Skeletal muscle cell (primary cell): ENCODE measurements at regions not wholly inside any gene's neighbourhood (a gene's known extent, or its start where the extent isn't known, plus 50 kb on each side); places are given as distances from the start of the nearest gene placed in this dataset.

Experiments used
- DNase-seq: peaks from one replicate; pipeline ENCODE4 v3.0.0-alpha.2; 2010; ENCODE audit warnings: low read depth
- H3K4me3 ChIP-seq: 2 replicates; pipeline ENCODE4 v1.5.1; 2011; ENCODE audit warnings: low read depth, mild to moderate bottlenecking, control low read depth, low read length, moderate library complexity

DNA sequence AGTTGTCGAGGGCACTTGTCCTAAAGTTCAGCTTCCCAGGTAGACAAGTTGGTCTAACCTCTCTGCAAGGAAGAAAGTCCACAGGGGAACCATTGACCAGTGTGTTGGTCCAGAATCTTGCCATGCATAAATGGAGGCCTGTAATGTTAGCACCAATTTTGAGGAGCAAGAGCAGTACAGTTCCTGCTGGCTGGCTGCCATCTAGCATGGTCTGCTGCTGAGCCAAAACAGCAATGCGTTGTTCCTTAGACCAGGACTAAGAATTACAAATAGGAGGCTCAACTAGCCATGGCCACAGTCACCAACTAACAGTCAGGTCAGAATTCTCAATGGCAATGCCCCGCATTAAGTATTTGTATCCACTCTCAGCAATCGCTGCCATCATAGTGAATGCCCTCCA, 72.8 kb upstream of the WIPF1 start:
- DNase-seq: no peak
- no peak overlapping the region for H3K4me3 ChIP-seq

DNA sequence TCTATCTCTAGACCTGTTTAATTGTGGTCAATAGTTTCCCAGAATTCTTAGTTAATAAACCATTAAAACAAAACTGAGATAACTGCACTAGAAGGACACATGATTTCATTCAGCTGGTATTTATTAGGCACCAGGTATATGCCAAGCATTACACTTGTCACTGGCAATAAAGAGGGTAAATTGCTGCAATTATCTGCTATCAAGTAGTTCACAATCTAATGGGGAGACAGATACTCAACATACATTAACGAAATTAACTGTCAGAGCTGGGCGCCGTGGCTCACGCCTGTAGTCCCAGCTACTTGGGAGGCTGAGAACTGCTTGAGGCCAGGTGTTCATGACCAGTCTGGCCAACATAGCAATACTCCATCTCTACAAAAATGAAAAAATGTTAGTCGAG, 71.7 kb upstream of the WIPF1 start:
- H3K4me3 ChIP-seq: no peak overlapping the region
- no peak for DNase-seq

- DNase-seq: no peak
- no peak overlapping the region for H3K4me3 ChIP-seq
Measured at GRCh38 chr2:174668075-174668474, 70.5 kb upstream of the WIPF1 start.

DNA sequence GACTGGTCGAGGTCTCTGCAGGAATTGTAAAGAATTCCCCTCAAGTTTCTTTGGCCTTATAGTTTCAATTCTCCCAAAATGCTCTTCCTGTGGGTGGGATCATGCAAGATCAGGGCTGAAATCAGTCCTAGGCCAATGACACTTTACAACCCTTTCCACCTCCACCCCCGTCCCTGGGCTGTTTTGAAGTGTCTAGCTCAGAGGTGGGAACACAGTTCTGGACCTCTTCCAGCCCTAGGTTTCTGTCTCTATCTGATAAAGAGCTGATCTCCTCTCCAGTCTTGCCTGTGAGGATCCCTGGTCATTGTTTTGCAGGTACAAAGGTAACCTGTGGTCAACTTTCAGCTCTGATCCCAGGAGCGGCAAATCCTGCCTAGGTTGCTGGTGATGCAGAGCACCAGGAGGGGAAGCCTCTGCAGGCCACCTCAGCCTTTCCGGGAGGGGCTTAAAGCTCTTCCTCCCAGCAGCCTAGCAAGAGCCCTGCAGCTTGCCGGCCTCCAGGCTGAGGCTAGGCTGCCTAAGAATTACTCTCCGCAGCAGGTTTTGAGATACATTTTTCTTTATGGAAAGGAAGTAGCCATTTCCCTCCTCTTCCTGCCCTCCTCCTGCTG, 69.8 kb upstream of the WIPF1 start:
- no peak for DNase-seq
- H3K4me3 ChIP-seq: no peak overlapping the region

- no peak overlapping the region for H3K4me3 ChIP-seq
- DNase-seq: no peak
Measured at GRCh38 chr2:174666845-174667244, 69.2 kb upstream of the WIPF1 start.

GRCh38 chr2:174666312-174666711, 68.7 kb upstream of the WIPF1 start:
- DNase-seq: no peak
- no peak overlapping the region for H3K4me3 ChIP-seq

GRCh38 chr2:174664084-174664759, 66.6 kb upstream of the WIPF1 start:
- no peak overlapping the region for H3K4me3 ChIP-seq

GRCh38 chr2:174663550-174663949, 65.9 kb upstream of the WIPF1 start:
- no peak overlapping the region for H3K4me3 ChIP-seq

More at GRCh38 chr2:174664084-174664759, 66.6 kb upstream of the WIPF1 start:
- no peak for DNase-seq

DNA sequence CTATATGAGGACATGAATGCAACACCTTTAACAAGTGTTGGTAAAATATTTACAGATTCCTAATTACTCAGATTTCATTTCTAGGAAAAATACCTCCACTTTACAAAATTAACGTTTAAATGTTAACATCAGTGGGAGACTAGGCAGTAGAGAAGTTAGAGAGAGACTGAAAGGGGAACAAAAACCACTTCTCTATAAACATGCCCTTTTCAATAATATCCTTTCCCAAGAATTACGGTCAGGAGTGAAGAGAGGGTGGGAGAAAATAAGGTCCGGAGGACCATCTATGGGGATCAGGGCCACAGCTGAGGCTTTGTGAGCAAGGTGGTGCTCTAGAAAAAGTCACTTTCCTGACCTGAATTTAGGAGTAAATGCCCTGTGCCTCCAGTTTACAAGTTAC, 65.3 kb upstream of the WIPF1 start:
- H3K4me3 ChIP-seq: no peak overlapping the region
- DNase-seq: no peak

More at GRCh38 chr2:174663550-174663949, 65.9 kb upstream of the WIPF1 start:
- peak; percentile 47 for DNase-seq

DNA sequence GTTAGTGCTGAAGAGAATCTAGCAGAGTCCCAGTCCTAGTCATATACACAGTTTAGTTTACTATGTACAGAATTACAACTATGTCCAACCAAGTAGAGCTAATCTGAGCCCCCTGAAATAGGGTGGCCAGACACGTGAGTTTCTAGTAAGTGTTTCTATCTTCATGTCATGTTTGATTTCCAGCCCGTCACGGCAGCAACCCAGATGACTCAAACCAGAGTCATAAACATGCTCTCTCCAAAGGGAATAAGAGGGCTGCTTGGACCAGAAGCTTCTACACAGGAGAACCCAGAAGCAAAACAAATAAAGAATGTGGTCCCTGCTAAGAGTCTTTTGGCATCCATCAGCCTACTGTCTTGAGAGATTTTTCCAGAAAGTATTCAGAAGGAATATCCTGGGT, 64.9 kb upstream of the WIPF1 start:
- peak; percentile 57 for DNase-seq
- no peak overlapping the region for H3K4me3 ChIP-seq

- DNase-seq: no peak
- H3K4me3 ChIP-seq: no peak overlapping the region
Measured at GRCh38 chr2:174660984-174661675, 63.5 kb upstream of the WIPF1 start.

GRCh38 chr2:174659069-174659900, 61.7 kb upstream of the WIPF1 start:
- H3K4me3 ChIP-seq: no peak overlapping the region
- no peak for DNase-seq

DNA sequence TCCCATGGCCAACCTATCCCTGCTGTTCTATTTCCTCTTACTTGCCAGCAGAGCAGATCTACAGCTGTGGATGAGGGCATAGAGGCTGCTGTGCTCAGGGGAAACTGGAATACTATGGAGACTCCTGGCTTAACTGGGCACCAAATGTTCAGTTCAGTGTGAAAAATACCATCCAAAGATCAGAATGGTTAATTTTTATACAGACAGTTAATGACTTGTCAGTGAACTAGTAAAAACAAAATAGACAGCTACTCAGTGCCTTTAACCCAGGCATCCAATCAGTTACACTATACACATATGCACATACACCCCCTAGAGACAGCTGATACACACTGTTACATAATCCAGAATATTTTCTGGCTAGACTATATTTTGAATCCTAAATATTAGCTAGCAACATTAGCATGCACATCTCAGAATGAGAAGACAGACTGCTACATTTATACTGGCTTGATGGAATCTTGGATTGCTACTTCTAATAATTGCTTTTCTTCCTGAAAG, 59.1 kb upstream of the WIPF1 start:
- H3K4me3 ChIP-seq: no peak overlapping the region
- DNase-seq: no peak

DNA sequence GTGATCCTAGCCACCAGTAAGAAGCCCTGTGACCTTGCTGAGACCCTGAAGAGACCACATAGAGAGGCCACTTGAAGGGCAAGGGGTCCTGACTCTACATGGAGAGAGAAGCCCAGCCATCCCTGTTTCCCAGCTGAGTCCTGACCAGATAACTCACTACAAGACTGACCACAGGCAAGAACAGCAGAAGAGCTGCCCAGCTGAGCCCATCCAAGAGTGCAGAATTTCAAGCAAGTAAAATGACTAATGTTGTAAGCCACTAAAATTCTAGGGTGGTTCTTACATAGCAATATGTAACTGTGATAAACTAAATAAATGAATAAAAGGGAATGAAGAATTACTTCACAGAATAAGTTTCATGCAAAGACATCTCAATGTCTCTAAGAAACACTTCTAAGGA, 58.4 kb upstream of the WIPF1 start:
- H3K4me3 ChIP-seq: no peak overlapping the region
- no peak for DNase-seq

DNA sequence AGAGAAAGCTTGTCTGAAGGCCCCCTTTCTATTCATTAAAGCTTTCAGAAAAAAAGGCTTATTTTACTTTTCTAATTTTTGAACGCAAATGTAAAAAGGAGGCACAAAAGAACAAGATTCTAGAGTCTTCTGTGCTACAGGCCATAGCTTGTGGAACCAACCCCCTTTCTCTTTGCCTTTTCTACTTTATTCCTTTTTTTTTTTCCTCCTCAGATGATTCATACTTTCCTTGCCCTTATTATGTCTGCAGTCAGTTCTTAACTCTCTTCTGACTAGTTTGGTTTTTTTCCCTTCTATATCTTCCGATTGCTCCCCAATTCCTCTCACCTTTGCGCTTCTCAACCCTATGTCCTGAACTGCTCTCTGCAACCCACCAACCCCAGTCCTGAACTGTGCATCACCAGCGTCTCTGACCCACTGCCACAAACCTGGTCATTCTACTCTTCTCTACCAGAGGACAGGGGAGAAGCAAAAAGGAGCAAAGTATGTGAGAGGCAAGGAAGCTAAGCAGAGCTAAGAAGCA, 56.9 kb upstream of the WIPF1 start:
- DNase-seq: no peak

GRCh38 chr2:174648896-174649295, 51.3 kb upstream of the WIPF1 start:
- DNase-seq: no peak
- H3K4me3 ChIP-seq: no peak overlapping the region

More for the DNA sequence above, 56.9 kb upstream of the WIPF1 start:
- no peak overlapping the region for H3K4me3 ChIP-seq
